Activated T-cell treated with anti-CD3 and anti-CD28 coated beads, Interleukin-2, amount 50 U/mL, for 24 hours (primary cell): ENCODE measurements at regions not wholly inside any gene's neighbourhood (a gene's known extent, or its start where the extent isn't known, plus 50 kb on each side); places are given as distances from the start of the nearest gene placed in this dataset.

Experiments
- DNase-seq: peaks from one replicate; pipeline ENCODE4 v3.0.0-alpha.2; 2020
- H3K27ac Mint-ChIP-seq: 2 replicates; pipeline ENCODE4 v1.8.0; 2020; ENCODE audit warnings: mild to moderate bottlenecking, mixed read lengths
- H3K27me3 Mint-ChIP-seq: 2 replicates; pipeline ENCODE4 v1.8.0; 2020; ENCODE audit warnings: mixed read lengths
- H3K36me3 Mint-ChIP-seq: 2 replicates; pipeline ENCODE4 v1.8.0; 2020; ENCODE audit warnings: low read depth, mixed read lengths
- H3K4me1 Mint-ChIP-seq: 2 replicates; pipeline ENCODE4 v1.8.0; 2020; ENCODE audit warnings: low read depth, mixed read lengths
- H3K4me3 Mint-ChIP-seq: 2 replicates; pipeline ENCODE4 v1.8.0; 2020; ENCODE audit warnings: mild to moderate bottlenecking, moderate library complexity, mixed read lengths
- H3K9me3 Mint-ChIP-seq: 2 replicates; pipeline ENCODE4 v1.8.0; 2020; ENCODE audit warnings: mixed read lengths

DNA sequence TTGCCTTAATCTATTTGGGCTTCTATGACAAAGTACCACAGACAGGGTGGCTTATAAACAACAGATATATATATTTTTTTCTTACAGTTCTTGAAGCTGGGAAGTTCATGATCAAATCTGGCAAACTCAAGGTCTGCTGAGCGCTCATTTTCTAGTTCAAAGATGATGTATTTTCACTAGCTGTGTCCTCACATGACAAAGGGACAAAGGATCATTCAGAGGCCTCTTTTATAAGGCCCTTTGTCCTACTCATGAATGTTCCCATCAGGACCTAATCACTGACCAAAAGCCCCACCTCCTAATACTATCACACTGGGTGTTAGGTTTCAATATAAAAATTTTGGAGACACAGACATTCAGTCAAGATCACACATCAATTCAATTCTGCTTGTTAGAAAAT is 2025.2 kb downstream of the PCDH7 start:
- Mint-ChIP-seq H3K9me3 (peaks cover 3% of the 10 kb centered on the region), H3K36me3 (no peaks in the 10 kb centered on the region), H3K4me3 (no peak overlapping the region), H3K4me1 (no peaks in the 10 kb centered on the region), H3K27me3 (no peaks in the 10 kb centered on the region), H3K27ac (no peak overlapping the region)
- no peak for DNase-seq

DNA sequence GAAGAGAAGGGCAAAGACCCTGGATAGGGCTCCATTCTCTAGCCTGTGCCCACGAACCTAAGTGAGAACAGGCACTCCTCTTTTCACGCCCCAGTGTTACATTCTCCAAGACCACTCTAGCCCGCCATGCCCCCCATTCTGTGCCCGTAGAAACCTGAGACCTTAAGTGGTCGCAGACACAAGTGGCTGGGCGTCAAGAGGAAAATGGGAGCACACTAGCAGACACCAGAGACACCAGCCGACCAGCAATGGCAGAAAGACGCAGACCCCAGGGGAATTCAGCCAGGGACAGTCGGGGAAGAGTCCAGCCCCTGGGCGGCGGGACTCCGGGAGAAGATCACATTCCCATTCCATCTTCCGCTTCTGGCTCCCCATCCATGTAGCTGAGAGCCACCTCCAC is 2027.9 kb downstream of the PCDH7 start:
- no peak for DNase-seq
- no peaks in the 10 kb centered on the region for H3K4me1 Mint-ChIP-seq
- H3K4me3 Mint-ChIP-seq, result no peak overlapping the region
- H3K27me3 Mint-ChIP-seq, result no peaks in the 10 kb centered on the region
- peaks cover 7% of the 10 kb centered on the region for H3K9me3 Mint-ChIP-seq
- H3K36me3 Mint-ChIP-seq, result no peaks in the 10 kb centered on the region
- H3K27ac Mint-ChIP-seq, result no peak overlapping the region

DNA sequence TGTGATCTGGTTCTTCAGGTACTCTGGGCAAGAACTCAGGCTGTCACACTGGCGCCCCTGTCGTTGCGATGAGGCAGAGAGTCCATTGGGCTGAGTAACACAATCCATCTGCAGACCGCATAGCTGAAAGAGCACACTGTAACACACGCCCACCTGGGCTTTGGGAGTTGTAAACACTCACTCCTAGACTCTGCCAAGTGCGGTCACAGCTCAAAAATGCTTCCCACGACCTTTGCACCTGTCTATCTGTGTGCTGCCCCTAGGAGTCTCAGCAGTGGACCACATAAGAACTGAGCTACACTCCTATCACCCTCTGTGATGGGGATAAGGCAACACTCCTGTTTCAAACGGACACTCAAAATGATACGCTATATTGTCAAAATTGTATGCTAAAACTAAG is 2028.3 kb downstream of the PCDH7 start:
- H3K9me3 Mint-ChIP-seq, result peaks cover 7% of the 10 kb centered on the region
- no peaks in the 10 kb centered on the region for H3K36me3 Mint-ChIP-seq
- no peaks in the 10 kb centered on the region for H3K27me3 Mint-ChIP-seq
- no peak for DNase-seq
- no peak overlapping the region for H3K27ac Mint-ChIP-seq
- H3K4me3 Mint-ChIP-seq, result no peak overlapping the region
- no peaks in the 10 kb centered on the region for H3K4me1 Mint-ChIP-seq

DNA sequence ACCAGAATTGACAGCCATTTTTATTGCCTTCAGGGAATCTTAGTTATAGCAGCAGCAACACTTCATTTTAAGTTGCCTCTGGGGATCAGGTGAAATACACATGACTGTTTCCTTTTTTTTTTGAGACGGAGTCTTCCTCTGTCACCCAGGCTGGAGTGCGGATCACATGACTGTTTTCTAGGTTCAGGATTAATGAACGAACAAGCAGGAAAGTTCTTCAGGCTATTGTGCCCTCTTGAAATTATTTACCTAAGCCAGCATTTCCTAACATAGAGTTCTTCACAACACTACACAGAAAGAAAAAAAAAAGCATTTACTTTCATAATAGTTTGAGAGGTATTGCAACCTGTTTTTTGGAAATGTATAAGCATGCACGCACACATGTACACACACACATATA is 2032.8 kb downstream of the PCDH7 start:
- Mint-ChIP-seq H3K4me1 (no peaks in the 10 kb centered on the region), H3K36me3 (no peaks in the 10 kb centered on the region), H3K9me3 (peaks cover 19% of the 10 kb centered on the region), H3K27me3 (no peaks in the 10 kb centered on the region), H3K27ac (no peak overlapping the region), H3K4me3 (no peak overlapping the region)
- DNase-seq, result no peak

DNA sequence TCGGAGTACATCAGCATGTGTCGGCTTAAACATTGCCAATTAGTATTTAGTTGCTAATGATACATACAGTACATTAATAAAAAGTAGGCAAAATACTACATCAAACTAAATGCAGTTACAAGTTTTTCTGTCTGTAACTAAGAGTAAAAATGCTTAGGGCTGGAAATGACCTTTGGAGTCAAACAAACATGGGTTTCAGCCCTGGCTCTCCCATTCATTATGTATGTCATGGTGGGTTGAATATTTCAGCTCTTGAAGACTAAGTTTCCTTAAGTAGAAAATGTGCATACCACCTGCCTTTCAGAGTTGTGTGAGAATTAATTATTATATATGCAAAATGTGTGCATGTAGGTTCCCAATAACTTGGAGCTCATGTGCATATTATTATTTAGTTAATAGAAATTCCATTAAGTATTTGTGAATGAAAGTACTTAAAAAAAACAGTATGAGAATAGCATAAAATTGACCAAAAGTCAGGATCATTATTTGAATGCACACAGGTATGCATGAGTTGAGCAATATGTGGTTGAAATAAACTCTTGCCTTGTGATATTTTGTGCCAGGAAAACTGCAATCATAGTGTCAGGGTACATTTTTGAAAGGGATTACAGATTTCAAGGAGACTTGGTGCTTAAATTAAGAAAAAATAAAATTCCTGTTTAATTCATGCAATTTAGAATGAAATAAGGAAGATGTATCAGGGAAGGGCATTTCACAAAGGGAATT is 2048.7 kb downstream of the PCDH7 start:
- Mint-ChIP-seq H3K36me3 (no peaks in the 10 kb centered on the region), H3K4me3 (no peak overlapping the region), H3K27me3 (no peaks in the 10 kb centered on the region), H3K4me1 (no peaks in the 10 kb centered on the region), H3K9me3 (peaks cover 14% of the 10 kb centered on the region), H3K27ac (no peak overlapping the region)
- no peak for DNase-seq

DNA sequence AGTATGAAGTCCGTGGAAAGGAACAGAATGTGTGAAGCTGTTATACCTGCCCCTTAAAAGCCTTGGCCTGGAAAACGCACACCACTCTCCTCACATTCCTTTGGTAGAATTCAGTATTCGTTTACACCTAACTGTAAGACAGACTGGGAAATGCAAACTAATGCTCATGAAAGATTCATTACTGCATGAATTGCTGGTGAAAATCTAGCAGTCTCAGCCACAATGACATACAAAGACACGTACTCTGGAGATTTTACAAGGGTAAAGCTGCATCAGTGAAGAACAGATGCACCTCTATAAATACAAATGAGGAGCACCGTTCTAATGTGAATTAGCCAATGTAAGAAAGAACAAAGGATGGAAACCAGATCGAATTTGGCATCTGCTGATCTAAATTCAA is 2051.3 kb downstream of the PCDH7 start:
- no peaks in the 10 kb centered on the region for H3K4me1 Mint-ChIP-seq
- no peaks in the 10 kb centered on the region for H3K36me3 Mint-ChIP-seq
- H3K4me3 Mint-ChIP-seq, result no peak overlapping the region
- DNase-seq, result no peak
- H3K9me3 Mint-ChIP-seq, result peaks cover 19% of the 10 kb centered on the region
- no peaks in the 10 kb centered on the region for H3K27me3 Mint-ChIP-seq
- no peak overlapping the region for H3K27ac Mint-ChIP-seq

DNA sequence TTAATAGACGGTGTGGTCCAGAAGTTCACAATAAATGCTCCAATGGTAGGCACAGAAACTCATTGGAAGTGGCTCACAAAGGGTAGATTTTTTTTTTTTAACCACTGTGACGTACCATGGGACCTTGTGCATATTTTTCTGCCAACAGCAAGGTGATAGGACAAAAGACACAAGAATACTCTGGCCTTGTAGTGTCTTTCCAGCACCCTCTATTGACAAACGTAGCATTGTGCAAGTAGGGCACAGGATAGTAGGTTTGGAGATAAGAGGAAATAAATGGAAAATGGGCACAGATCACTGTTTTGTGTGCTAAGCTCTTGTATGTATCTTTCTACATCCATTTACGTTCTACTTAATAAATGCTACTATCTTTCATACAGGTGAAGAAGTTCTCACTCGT is 2054.9 kb downstream of the PCDH7 start:
- Mint-ChIP-seq H3K27me3 (no peaks in the 10 kb centered on the region), H3K9me3 (peaks cover 19% of the 10 kb centered on the region)

DNA sequence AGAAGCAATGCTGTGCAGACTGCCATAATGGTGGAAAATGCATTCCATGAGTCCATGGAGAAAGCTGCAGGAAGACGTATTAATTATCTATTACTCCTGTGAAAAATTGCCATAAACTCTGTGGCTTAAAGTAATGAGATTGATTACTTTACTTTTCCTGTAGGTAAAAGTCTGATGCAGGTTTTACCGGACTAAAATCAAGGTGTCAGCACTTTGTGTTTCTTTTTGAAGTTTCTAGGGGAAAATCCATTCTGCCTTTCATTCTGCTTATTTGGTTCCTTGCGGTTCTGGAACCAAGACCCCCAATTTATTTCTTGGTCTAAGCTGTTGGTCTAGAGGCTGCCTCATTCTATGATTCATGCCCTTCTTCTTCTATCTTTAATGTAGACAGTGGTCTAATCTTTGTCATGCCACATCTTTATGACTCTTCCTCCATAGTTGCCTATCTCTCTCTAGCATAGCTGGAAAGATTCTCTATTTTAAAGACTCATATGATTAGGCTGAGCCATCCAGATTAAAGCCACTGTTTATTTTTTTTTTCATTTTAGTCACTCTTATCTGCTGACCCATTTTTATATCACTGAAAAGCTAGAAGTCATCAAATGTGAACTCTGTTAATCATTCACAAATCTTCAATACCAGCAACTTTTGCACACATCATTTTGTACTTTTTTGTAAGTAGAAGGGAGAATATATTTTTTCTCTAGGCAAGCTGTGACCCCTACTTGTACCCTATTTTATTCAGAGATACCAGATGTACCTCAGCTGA is 2056.4 kb downstream of the PCDH7 start:
- H3K9me3 Mint-ChIP-seq, result peaks cover 19% of the 10 kb centered on the region
- no peaks in the 10 kb centered on the region for H3K4me1 Mint-ChIP-seq
- no peak overlapping the region for H3K4me3 Mint-ChIP-seq
- DNase-seq, result no peak
- no peaks in the 10 kb centered on the region for H3K27me3 Mint-ChIP-seq
- H3K27ac Mint-ChIP-seq, result no peak overlapping the region
- no peaks in the 10 kb centered on the region for H3K36me3 Mint-ChIP-seq

More for the DNA sequence above, 2054.9 kb downstream of the PCDH7 start:
- no peaks in the 10 kb centered on the region for H3K4me1 Mint-ChIP-seq
- no peak overlapping the region for H3K4me3 Mint-ChIP-seq
- no peaks in the 10 kb centered on the region for H3K36me3 Mint-ChIP-seq
- no peak for DNase-seq
- no peak overlapping the region for H3K27ac Mint-ChIP-seq

DNA sequence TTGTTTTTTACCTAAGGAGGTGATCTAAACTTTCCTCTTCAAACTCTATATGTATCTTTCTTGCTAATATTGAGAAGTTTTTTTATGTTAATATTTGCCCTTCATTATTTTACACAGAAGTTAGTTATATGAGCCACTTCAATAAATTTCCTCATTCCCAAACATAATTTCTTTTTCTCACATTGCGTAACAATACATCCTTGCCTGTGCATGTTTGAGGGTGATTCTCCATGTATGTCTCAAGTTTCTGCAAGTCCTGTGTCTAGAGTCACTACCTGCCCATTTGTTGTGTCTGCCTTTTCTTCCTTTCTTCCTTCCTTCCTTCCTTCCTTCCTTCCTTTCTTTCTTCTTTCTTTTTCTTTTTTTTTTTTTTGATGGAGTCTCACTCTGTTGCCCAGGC is 2057.9 kb downstream of the PCDH7 start:
- no peaks in the 10 kb centered on the region for H3K36me3 Mint-ChIP-seq
- no peak overlapping the region for H3K27ac Mint-ChIP-seq

DNA sequence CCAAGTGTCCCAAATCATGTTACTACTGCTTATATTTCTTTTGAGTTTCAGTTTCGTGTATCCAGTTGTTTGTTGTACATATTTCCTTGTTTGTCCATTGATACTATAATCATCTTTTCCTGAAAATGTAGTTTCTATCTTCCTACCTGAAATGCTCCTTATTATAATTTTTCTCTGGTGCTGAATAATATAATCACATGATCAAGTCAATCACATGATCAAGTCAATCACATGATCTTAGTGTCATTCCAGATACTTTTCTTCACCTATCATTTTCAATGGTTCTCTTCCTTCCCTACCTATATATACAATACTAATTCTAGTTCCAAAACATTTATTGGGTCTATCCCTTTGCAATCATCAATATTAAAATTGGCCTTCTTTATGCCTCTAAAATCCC is 2058.8 kb downstream of the PCDH7 start:
- Mint-ChIP-seq H3K4me3 (no peak overlapping the region), H3K27me3 (no peaks in the 10 kb centered on the region), H3K27ac (no peak overlapping the region)

More for the DNA sequence above, 2057.9 kb downstream of the PCDH7 start:
- Mint-ChIP-seq H3K4me3 (no peak overlapping the region), H3K9me3 (peaks cover 15% of the 10 kb centered on the region), H3K27me3 (no peaks in the 10 kb centered on the region), H3K4me1 (no peaks in the 10 kb centered on the region)
- DNase-seq, result no peak

DNA sequence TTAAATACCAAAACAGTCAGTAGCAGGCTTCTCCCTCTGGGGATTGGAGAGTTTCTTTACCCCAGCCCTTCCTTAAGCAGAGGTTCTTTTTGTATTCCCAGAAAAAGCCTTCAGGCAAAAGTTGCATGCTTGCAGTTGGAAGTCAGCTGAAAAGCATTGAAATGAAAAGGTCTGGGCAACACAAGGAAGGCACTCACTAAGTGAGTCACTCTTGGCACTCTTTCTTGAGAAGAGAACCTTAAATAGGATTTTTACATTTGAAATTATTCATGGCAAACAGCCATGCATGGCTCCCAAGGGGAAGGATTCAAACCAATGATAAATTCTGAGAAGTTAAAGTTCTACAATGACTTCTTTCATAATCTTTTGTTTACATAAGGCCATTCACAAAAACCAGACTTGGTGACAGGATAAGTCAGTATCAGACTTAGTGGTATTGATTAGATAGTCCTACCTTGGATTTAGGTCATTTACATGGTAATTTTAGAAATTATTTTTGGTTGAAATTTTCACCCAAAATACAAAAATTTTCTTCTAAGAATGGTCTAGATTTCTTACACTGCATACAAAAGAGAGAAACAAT is 2068.9 kb downstream of the PCDH7 start:
- no peak for DNase-seq
- Mint-ChIP-seq H3K27me3 (no peaks in the 10 kb centered on the region), H3K27ac (no peak overlapping the region), H3K4me3 (no peak overlapping the region), H3K4me1 (no peaks in the 10 kb centered on the region), H3K36me3 (no peaks in the 10 kb centered on the region), H3K9me3 (peaks cover 11% of the 10 kb centered on the region)

More for the DNA sequence above, 2058.8 kb downstream of the PCDH7 start:
- H3K36me3 Mint-ChIP-seq, result no peaks in the 10 kb centered on the region
- H3K9me3 Mint-ChIP-seq, result peaks cover 13% of the 10 kb centered on the region
- H3K4me1 Mint-ChIP-seq, result no peaks in the 10 kb centered on the region
- DNase-seq, result no peak

DNA sequence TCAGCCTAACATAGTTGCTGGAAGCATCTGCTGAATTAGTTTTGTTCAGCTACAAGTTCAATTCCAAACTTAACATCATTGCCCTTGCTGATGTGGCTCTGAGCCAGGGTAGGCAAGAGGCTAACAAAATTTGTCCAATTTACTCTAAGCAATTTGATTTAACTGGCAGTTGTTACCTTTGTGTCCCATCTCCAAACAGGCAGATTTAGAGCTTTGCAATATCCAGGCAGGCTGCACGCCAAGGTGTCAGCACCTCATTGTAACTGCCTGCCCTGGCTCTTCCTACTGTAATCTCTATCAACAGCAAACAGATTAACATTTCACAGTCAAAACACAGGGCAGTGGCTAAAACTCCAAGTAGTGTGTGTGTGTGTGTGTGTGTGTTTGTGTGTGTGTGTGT is 2070.6 kb downstream of the PCDH7 start:
- H3K27ac Mint-ChIP-seq, result no peak overlapping the region
- no peak for DNase-seq
- no peaks in the 10 kb centered on the region for H3K27me3 Mint-ChIP-seq
- H3K4me1 Mint-ChIP-seq, result no peaks in the 10 kb centered on the region
- peaks cover 8% of the 10 kb centered on the region for H3K9me3 Mint-ChIP-seq
- no peak overlapping the region for H3K4me3 Mint-ChIP-seq
- no peaks in the 10 kb centered on the region for H3K36me3 Mint-ChIP-seq

DNA sequence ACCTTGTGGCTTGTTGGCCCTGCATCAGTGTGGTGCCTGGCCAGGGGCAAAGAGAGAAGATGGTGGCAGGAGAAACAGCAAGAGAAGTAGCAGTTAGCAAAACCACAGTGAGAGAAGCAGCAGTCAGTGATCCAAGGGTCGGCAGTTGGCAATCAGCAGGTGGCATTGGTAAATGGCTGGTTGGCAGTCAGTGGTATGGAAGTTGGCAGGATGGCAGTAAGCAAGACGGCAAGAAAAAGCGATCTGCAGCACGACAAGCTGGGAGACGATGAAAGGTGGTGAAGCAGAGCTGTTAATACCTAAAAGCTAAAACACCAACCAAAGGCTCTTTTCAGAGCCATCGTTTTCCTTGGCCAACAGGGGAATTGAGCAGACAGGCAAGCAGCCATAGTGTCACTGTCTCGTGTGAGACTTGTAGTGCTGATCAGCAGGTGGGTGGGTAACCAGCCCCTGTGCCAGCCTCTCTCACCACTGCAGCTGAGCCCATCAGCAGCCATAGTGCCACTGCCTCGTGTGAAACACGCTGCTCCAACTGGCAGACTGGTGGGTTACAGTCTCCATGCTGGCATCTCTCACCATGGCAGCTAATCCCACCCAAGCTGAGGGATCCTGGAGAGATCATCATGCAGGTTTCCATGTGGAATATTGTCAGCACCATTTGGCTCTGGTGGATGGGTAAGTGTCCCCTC is 2078.4 kb downstream of the PCDH7 start:
- Mint-ChIP-seq H3K9me3 (peaks cover 15% of the 10 kb centered on the region), H3K27ac (no peak overlapping the region), H3K27me3 (no peaks in the 10 kb centered on the region), H3K4me3 (no peak overlapping the region), H3K4me1 (no peaks in the 10 kb centered on the region), H3K36me3 (no peaks in the 10 kb centered on the region)
- DNase-seq, result no peak

DNA sequence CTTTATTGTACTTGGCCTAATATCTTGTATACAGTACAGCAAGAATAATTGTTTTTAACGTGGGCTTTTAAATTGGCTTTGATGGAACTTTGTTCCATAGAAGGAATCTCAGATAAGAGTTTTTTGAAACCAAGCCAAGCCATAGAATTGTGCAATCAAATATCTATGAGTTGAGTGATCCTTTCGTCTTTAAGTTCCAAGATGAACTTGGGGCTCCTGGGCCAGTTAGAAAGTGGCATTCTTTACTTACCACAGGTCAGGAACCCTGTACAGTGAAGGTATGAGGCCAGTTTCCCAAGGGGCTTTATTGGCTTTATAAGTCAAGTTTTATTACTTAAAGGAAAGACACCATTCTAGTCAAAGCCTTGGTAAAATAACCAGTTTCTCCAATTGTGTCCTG is 2104.2 kb downstream of the PCDH7 start:
- no peaks in the 10 kb centered on the region for H3K27me3 Mint-ChIP-seq
- H3K27ac Mint-ChIP-seq, result no peak overlapping the region
- H3K36me3 Mint-ChIP-seq, result no peaks in the 10 kb centered on the region
- no peak for DNase-seq
- no peaks in the 10 kb centered on the region for H3K4me1 Mint-ChIP-seq
- peaks cover 11% of the 10 kb centered on the region for H3K9me3 Mint-ChIP-seq
- H3K4me3 Mint-ChIP-seq, result no peak overlapping the region

DNA sequence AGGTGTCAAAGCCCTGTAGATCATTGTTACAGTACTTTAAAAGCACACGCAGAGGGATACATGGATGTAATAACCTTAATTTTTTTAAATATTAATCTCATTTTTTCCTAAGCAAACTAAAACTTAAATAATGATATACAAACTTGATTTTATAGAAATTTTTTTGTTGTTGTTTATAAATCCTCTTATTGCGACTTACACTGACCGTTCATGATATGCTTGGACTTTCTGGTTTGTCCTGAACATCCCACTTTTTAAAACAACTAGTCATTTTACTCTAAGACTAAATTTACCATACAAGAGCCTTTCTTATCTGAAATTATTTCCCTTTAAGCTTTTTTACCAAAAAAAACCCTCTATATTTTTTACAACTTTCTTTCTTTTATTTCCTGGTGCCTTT is 2106.0 kb downstream of the PCDH7 start:
- peaks cover 11% of the 10 kb centered on the region for H3K9me3 Mint-ChIP-seq
- H3K36me3 Mint-ChIP-seq, result no peaks in the 10 kb centered on the region
- H3K27ac Mint-ChIP-seq, result no peak overlapping the region
- H3K27me3 Mint-ChIP-seq, result no peaks in the 10 kb centered on the region
- H3K4me1 Mint-ChIP-seq, result no peaks in the 10 kb centered on the region
- no peak for DNase-seq
- H3K4me3 Mint-ChIP-seq, result no peak overlapping the region
